SK-N-SH treated with all-trans-retinoic acid at 6 μM for 48 hours (cell line): ENCODE measurements at regions not wholly inside any gene's neighbourhood (a gene's known extent, or its start where the extent isn't known, plus 50 kb on each side); places are given as distances from the start of the nearest gene placed in this dataset.

Source experiments
- ATAC-seq: fragments of 200-7000 bp; cut with Tn5 transposase; 3 replicates; pipeline ENCODE4 v1.9.1; 2020; ENCODE audit warnings: mild to moderate bottlenecking, moderate library complexity
- ARNTL ChIP-seq: fragments of 450-650 bp; formaldehyde crosslinking; IDR thresholded peaks from 2 replicates; pipeline ENCODE4 v1.5.0; 2020; ENCODE audit warnings: low read depth, mild to moderate bottlenecking, moderate library complexity, borderline replicate concordance
- BACH2 ChIP-seq: fragments of 250-450 bp; sonication (Bioruptor Pico); IDR thresholded peaks from 2 replicates; pipeline ENCODE4 v1.9.0; 2021; ENCODE audit warnings: mild to moderate bottlenecking, borderline replicate concordance
- CSDC2 ChIP-seq: fragments of 250-450 bp; sonication (Bioruptor Pico); IDR thresholded peaks from 2 replicates; pipeline ENCODE4 v1.5.0; 2020; ENCODE audit warnings: mild to moderate bottlenecking, moderate library complexity
- ESRRG ChIP-seq: fragments of 250-450 bp; sonication (Bioruptor Pico); IDR thresholded peaks from 2 replicates; pipeline ENCODE4 v1.6.1; 2021; ENCODE audit warnings: mild to moderate bottlenecking
- GLIS3 ChIP-seq: fragments of 250-450 bp; sonication (Bioruptor Pico); IDR thresholded peaks from 2 replicates; pipeline ENCODE4 v1.5.0; 2020; ENCODE audit warnings: mild to moderate bottlenecking, moderate library complexity
- ISL1 ChIP-seq: fragments of 250-450 bp; sonication (Bioruptor Pico); IDR thresholded peaks from 2 replicates; pipeline ENCODE4 v2.1.2; 2022; ENCODE audit warnings: mild to moderate bottlenecking, moderate library complexity
- OSR1 ChIP-seq: fragments of 250-450 bp; sonication (Bioruptor Pico); IDR thresholded peaks from 2 replicates; pipeline ENCODE4 v1.8.0; 2022; ENCODE audit warnings: moderate library complexity, mild to moderate bottlenecking, inconsistent platforms
- PATZ1 ChIP-seq: fragments of 250-450 bp; sonication (Bioruptor Pico); IDR thresholded peaks from 2 replicates; pipeline ENCODE4 v1.8.0; 2020; ENCODE audit warnings: mild to moderate bottlenecking, moderate library complexity, borderline replicate concordance
- RARB ChIP-seq: fragments of 250-450 bp; sonication (Bioruptor Pico); IDR thresholded peaks from 2 replicates; pipeline ENCODE4 v1.8.0; 2021; ENCODE audit warnings: mild to moderate bottlenecking, moderate library complexity
- SNAI2 ChIP-seq: fragments of 250-450 bp; sonication (Bioruptor Pico); IDR thresholded peaks from 2 replicates; pipeline ENCODE4 v1.5.0; 2020; ENCODE audit warnings: mild to moderate bottlenecking, moderate library complexity
- TCF4 ChIP-seq: fragments of 250-450 bp; sonication (Bioruptor Pico); IDR thresholded peaks from 2 replicates; pipeline ENCODE4 v1.8.0; 2021; ENCODE audit warnings: mild to moderate bottlenecking, moderate library complexity, borderline replicate concordance
- TOX ChIP-seq: fragments of 250-450 bp; sonication (Bioruptor Pico); IDR thresholded peaks from 2 replicates; pipeline ENCODE4 v1.8.0; 2021; ENCODE audit warnings: mild to moderate bottlenecking, moderate library complexity, borderline replicate concordance
- TSHZ2 ChIP-seq: fragments of 250-450 bp; sonication (Bioruptor Pico); IDR thresholded peaks from 2 replicates; pipeline ENCODE4 v1.5.0; 2020; ENCODE audit warnings: mild to moderate bottlenecking, moderate library complexity
- ZC3H10 ChIP-seq: fragments of 250-450 bp; sonication (Bioruptor Pico); IDR thresholded peaks from 2 replicates; pipeline ENCODE4 v1.5.1; 2021; ENCODE audit warnings: mild to moderate bottlenecking, moderate library complexity
- ZFP3 ChIP-seq: fragments of 250-450 bp; sonication (Bioruptor Pico); IDR thresholded peaks from 2 replicates; pipeline ENCODE4 v1.5.0; 2020; ENCODE audit warnings: mild to moderate bottlenecking, moderate library complexity
- ZFP30 ChIP-seq: fragments of 450-650 bp; formaldehyde crosslinking; IDR thresholded peaks from 2 replicates; pipeline ENCODE4 v1.5.0; 2022; ENCODE audit warnings: mild to moderate bottlenecking, moderate library complexity
- ZNF565 ChIP-seq: fragments of 450-650 bp; formaldehyde crosslinking; conservative IDR thresholded peaks from 2 replicates; pipeline ENCODE4 v1.5.0; 2020; ENCODE audit warnings: low read depth, mild to moderate bottlenecking, moderate library complexity
- ZNF70 ChIP-seq: fragments of 450-650 bp; formaldehyde crosslinking; IDR thresholded peaks from 2 replicates; pipeline ENCODE4 v1.5.0; 2020; ENCODE audit warnings: mild to moderate bottlenecking, moderate library complexity
- ZNF8 ChIP-seq: fragments of 450-650 bp; formaldehyde crosslinking; IDR thresholded peaks from 2 replicates; pipeline ENCODE4 v1.5.0; 2020; ENCODE audit warnings: mild to moderate bottlenecking, moderate library complexity
- TF ChIP-seq, protein P1 (sequence below): fragments of 250-450 bp; sonication (Bioruptor Pico); IDR thresholded peaks from 2 replicates; pipeline ENCODE4 v1.8.0; 2021; ENCODE audit warnings: low read depth, mild to moderate bottlenecking, moderate library complexity, borderline replicate concordance
- TF ChIP-seq, protein P2 (sequence below): fragments of 250-450 bp; sonication (Bioruptor Pico); IDR thresholded peaks from 2 replicates; pipeline ENCODE4 v1.5.1; 2021; ENCODE audit warnings: mild to moderate bottlenecking, moderate library complexity

GRCh38 chr4:119810001-119810400 is 181.4 kb upstream of the PDE5A start:
- no peak for ATAC-seq
- TF ChIP-seq ARNTL (CRISPR knock-in tag) (no peak), ZC3H10 (no peak), BACH2 (no peak), ZNF70 (CRISPR knock-in tag) (no peak), GLIS3 (no peak), ZFP3 (CRISPR knock-in tag) (no peak), CSDC2 (CRISPR knock-in tag) (no peak), ZNF8 (CRISPR knock-in tag) (no peak), TSHZ2 (no peak), TCF4 (CRISPR knock-in tag) (no peak)
- TF ChIP-seq, protein P1, sequence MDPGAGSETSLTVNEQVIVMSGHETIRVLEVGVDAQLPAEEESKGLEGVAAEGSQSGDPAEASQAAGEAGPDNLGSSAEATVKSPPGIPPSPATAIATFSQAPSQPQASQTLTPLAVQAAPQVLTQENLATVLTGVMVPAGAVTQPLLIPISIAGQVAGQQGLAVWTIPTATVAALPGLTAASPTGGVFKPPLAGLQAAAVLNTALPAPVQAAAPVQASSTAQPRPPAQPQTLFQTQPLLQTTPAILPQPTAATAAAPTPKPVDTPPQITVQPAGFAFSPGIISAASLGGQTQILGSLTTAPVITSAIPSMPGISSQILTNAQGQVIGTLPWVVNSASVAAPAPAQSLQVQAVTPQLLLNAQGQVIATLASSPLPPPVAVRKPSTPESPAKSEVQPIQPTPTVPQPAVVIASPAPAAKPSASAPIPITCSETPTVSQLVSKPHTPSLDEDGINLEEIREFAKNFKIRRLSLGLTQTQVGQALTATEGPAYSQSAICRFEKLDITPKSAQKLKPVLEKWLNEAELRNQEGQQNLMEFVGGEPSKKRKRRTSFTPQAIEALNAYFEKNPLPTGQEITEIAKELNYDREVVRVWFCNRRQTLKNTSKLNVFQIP, result no peak

GRCh38 chr4:119804404-119804803 is 175.8 kb upstream of the PDE5A start:
- no peak for TF ChIP-seq ZNF70 (CRISPR knock-in tag)
- no peak for TF ChIP-seq ZFP3 (CRISPR knock-in tag)
- TF ChIP-seq, protein P2, sequence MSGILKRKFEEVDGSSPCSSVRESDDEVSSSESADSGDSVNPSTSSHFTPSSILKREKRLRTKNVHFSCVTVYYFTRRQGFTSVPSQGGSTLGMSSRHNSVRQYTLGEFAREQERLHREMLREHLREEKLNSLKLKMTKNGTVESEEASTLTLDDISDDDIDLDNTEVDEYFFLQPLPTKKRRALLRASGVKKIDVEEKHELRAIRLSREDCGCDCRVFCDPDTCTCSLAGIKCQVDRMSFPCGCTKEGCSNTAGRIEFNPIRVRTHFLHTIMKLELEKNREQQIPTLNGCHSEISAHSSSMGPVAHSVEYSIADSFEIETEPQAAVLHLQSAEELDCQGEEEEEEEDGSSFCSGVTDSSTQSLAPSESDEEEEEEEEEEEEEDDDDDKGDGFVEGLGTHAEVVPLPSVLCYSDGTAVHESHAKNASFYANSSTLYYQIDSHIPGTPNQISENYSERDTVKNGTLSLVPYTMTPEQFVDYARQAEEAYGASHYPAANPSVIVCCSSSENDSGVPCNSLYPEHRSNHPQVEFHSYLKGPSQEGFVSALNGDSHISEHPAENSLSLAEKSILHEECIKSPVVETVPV (CRISPR knock-in tag), result no peak
- TF ChIP-seq, protein P1, result no peak
- no peak for TF ChIP-seq RARB (CRISPR knock-in tag)
- no peak for TF ChIP-seq ISL1 (CRISPR knock-in tag)
- no peak for TF ChIP-seq ZNF8 (CRISPR knock-in tag)
- ATAC-seq, result no peak

DNA sequence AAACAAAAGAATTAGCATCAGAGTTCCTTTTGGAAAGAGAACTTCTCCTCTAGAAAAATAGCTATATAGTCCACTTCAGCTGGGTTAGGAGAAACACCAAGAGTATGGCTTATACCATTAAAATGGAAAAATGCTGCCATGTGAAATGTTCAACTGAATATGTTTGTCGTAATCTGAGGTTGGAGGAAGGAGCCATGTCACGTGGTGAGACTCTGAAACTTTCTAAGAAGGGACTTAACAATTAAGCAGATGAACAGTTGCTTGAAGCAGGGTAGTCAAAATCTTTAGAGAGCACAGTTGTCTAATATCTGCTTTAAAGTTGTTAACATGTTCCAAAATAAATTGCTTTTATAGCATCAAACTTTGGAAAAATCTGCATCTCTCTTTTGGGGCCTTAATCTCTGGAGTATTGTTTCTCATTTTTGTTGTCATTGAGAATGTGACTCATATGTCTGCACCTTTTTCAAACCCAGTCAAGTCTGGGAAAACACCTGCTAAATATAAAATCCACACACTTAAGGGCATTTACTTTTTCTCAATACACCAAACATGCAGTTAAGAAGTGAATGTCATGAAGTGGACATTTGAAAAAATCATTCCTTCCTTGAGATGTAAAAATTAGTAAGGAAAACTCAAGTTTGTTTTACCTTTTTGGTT is 168.8 kb upstream of the PDE5A start:
- TF ChIP-seq TSHZ2 (no peak), ZNF8 (CRISPR knock-in tag) (no peak), SNAI2 (CRISPR knock-in tag) (no peak), ISL1 (CRISPR knock-in tag) (no peak), ZNF70 (CRISPR knock-in tag) (no peak), ARNTL (CRISPR knock-in tag) (no peak), GLIS3 (no peak), ESRRG (CRISPR knock-in tag) (no peak), ZNF565 (CRISPR knock-in tag) (no peak), PATZ1 (no peak), RARB (CRISPR knock-in tag) (no peak), TCF4 (CRISPR knock-in tag) (no peak), ZFP3 (CRISPR knock-in tag) (no peak), ZFP30 (no peak), OSR1 (CRISPR knock-in tag) (no peak), TOX (no peak), ZC3H10 (no peak)
- TF ChIP-seq, protein P1, result no peak
- ATAC-seq, result no peak
